ENCODE measurements at regions not wholly inside any gene's neighbourhood (a gene's known extent, or its start where the extent isn't known, plus 50 kb on each side); places are given as distances from the start of the nearest gene placed in this dataset.

DNA sequence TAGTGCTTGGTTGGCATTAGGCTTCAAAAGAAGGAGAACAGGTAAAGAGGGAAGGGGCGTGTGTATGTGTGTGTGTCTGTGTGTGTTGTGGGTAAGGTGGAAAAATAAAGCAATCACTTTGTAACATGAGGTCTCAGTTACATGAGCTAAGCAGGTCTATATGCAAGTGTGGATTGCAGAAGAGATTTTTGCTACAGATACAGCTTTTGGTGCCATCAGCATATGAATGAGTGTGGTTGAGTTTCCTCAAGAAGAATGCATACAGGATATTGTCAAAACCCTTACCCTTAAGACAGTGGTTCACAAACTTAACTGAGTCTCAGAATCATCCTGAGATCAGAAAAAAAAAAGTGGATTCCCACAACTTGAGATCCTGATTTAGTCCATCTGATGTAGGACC is 220.5 kb upstream of the HTR2C start:
- H3K4me1 ChIP-seq (ENCODE audit: control insufficient read depth, insufficient read depth, low read length), result no peaks in the 10 kb centered on the region
- H3K36me3 ChIP-seq (ENCODE audit: control insufficient read depth in 2 of 2, insufficient read depth in 1 of 2, low read length in 2 of 2), result no peaks in the 10 kb centered on the region
- POLR2A ChIA-PET, result no interaction called here
- CTCF ChIA-PET, result interaction anchor here (0.6 kb wide), 2 partner anchors 413 to 990 kb away, joined by 3 read pairs; no protein-coding TSS in a partner anchor
- H3K4me3 ChIP-seq (ENCODE audit: low read depth, low read length), result no peak overlapping the region
- H3K27ac ChIP-seq (ENCODE audit: extremely low read depth, low read depth, low read length), result no peak overlapping the region
- TF ChIP-seq ZNF10 (tag by site-specific recombination; IDR thresholded peaks at IDR 0.05) (no peak), ZNF146 (tag by site-specific recombination; IDR thresholded peaks at IDR 0.05) (no peak), ZNF16 (tag by site-specific recombination; IDR thresholded peaks at IDR 0.05; ENCODE audit: low read depth) (no peak), SP2 (tag by site-specific recombination; IDR thresholded peaks at IDR 0.05) (no peak), BCL11A (tag by site-specific recombination; IDR thresholded peaks at IDR 0.05; ENCODE audit: low read depth) (no peak)
- TF ChIP-seq, protein P1, sequence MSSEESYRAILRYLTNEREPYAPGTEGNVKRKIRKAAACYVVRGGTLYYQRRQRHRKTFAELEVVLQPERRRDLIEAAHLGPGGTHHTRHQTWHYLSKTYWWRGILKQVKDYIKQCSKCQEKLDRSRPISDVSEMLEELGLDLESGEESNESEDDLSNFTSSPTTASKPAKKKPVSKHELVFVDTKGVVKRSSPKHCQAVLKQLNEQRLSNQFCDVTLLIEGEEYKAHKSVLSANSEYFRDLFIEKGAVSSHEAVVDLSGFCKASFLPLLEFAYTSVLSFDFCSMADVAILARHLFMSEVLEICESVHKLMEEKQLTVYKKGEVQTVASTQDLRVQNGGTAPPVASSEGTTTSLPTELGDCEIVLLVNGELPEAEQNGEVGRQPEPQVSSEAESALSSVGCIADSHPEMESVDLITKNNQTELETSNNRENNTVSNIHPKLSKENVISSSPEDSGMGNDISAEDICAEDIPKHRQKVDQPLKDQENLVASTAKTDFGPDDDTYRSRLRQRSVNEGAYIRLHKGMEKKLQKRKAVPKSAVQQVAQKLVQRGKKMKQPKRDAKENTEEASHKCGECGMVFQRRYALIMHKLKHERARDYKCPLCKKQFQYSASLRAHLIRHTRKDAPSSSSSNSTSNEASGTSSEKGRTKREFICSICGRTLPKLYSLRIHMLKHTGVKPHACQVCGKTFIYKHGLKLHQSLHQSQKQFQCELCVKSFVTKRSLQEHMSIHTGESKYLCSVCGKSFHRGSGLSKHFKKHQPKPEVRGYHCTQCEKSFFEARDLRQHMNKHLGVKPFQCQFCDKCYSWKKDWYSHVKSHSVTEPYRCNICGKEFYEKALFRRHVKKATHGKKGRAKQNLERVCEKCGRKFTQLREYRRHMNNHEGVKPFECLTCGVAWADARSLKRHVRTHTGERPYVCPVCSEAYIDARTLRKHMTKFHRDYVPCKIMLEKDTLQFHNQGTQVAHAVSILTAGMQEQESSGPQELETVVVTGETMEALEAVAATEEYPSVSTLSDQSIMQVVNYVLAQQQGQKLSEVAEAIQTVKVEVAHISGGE (tag by site-specific recombination; conservative IDR thresholded peaks at IDR 0.05; ENCODE audit: low read depth), result no peak
- TF ChIP-seq, protein P2, sequence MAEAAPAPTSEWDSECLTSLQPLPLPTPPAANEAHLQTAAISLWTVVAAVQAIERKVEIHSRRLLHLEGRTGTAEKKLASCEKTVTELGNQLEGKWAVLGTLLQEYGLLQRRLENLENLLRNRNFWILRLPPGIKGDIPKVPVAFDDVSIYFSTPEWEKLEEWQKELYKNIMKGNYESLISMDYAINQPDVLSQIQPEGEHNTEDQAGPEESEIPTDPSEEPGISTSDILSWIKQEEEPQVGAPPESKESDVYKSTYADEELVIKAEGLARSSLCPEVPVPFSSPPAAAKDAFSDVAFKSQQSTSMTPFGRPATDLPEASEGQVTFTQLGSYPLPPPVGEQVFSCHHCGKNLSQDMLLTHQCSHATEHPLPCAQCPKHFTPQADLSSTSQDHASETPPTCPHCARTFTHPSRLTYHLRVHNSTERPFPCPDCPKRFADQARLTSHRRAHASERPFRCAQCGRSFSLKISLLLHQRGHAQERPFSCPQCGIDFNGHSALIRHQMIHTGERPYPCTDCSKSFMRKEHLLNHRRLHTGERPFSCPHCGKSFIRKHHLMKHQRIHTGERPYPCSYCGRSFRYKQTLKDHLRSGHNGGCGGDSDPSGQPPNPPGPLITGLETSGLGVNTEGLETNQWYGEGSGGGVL (tag by site-specific recombination; IDR thresholded peaks at IDR 0.05), result no peak
- no peaks in the 10 kb centered on the region for H3K9me3 ChIP-seq (ENCODE audit: control insufficient read depth, insufficient read depth, low read depth, low read length)

GRCh38 chrX:114365065-114365834 is 218.6 kb upstream of the HTR2C start:
- H3K4me3 ChIP-seq (ENCODE audit: low read depth, low read length), result no peak overlapping the region
- ChIA-PET POLR2A (no interaction called here), CTCF (no interaction called here)
- H3K27ac ChIP-seq (ENCODE audit: extremely low read depth, low read depth, low read length), result no peak overlapping the region
- no peaks in the 10 kb centered on the region for H3K4me1 ChIP-seq (ENCODE audit: control insufficient read depth, insufficient read depth, low read length)
- H3K9me3 ChIP-seq (ENCODE audit: control insufficient read depth, insufficient read depth, low read depth, low read length), result no peaks in the 10 kb centered on the region
- H3K36me3 ChIP-seq (ENCODE audit: control insufficient read depth in 2 of 2, insufficient read depth in 1 of 2, low read length in 2 of 2), result no peaks in the 10 kb centered on the region
- TF ChIP-seq, protein P3, sequence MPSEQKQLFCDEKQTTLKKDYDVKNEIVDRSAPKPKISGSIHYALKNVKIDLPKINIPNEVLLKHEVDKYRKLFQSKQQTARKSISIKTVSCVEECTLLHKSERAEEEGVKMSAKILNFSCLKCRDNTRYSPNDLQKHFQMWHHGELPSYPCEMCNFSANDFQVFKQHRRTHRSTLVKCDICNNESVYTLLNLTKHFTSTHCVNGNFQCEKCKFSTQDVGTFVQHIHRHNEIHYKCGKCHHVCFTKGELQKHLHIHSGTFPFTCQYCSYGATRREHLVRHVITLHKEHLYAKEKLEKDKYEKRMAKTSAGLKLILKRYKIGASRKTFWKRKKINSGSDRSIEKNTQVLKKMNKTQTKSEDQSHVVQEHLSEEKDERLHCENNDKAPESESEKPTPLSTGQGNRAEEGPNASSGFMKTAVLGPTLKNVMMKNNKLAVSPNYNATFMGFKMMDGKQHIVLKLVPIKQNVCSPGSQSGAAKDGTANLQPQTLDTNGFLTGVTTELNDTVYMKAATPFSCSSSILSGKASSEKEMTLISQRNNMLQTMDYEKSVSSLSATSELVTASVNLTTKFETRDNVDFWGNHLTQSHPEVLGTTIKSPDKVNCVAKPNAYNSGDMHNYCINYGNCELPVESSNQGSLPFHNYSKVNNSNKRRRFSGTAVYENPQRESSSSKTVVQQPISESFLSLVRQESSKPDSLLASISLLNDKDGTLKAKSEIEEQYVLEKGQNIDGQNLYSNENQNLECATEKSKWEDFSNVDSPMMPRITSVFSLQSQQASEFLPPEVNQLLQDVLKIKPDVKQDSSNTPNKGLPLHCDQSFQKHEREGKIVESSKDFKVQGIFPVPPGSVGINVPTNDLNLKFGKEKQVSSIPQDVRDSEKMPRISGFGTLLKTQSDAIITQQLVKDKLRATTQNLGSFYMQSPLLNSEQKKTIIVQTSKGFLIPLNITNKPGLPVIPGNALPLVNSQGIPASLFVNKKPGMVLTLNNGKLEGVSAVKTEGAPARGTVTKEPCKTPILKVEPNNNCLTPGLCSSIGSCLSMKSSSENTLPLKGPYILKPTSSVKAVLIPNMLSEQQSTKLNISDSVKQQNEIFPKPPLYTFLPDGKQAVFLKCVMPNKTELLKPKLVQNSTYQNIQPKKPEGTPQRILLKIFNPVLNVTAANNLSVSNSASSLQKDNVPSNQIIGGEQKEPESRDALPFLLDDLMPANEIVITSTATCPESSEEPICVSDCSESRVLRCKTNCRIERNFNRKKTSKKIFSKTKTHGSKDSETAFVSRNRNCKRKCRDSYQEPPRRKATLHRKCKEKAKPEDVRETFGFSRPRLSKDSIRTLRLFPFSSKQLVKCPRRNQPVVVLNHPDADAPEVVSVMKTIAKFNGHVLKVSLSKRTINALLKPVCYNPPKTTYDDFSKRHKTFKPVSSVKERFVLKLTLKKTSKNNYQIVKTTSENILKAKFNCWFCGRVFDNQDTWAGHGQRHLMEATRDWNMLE (tag by site-specific recombination; conservative IDR thresholded peaks at IDR 0.05; ENCODE audit: low read depth), result no peak
- TF ChIP-seq, protein P4, sequence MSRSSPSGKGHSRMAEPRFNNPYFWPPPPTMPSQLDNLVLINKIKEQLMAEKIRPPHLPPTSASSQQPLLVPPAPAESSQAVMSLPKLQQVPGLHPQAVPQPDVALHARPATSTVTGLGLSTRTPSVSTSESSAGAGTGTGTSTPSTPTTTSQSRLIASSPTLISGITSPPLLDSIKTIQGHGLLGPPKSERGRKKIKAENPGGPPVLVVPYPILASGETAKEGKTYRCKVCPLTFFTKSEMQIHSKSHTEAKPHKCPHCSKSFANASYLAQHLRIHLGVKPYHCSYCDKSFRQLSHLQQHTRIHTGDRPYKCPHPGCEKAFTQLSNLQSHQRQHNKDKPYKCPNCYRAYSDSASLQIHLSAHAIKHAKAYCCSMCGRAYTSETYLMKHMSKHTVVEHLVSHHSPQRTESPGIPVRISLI (tag by site-specific recombination; IDR thresholded peaks at IDR 0.05), result no peak
- TF ChIP-seq ZBTB10 (tag by site-specific recombination; IDR thresholded peaks at IDR 0.05), result no peak
- no peak for TF ChIP-seq ZNF701 (tag by site-specific recombination; IDR thresholded peaks at IDR 0.05)
- TF ChIP-seq ZNF830 (tag by site-specific recombination; IDR thresholded peaks at IDR 0.05; ENCODE audit: low read depth), result no peak
- no peak for TF ChIP-seq GLIS1 (tag by site-specific recombination; IDR thresholded peaks at IDR 0.05)
- no peak for TF ChIP-seq KLF9 (tag by site-specific recombination; IDR thresholded peaks at IDR 0.05; ENCODE audit: low read depth)
- TF ChIP-seq INSM2 (tag by site-specific recombination; IDR thresholded peaks at IDR 0.05), result no peak
- no peak for TF ChIP-seq HOXA7 (CRISPR knock-in tag; IDR thresholded peaks at IDR 0.05; ENCODE audit: borderline replicate concordance)
- TF ChIP-seq ZNF292 (tag by site-specific recombination; IDR thresholded peaks at IDR 0.05; ENCODE audit: borderline replicate concordance, low read depth), result no peak
